ENCODE measurements at regions not wholly inside any gene's neighbourhood (a gene's known extent, or its start where the extent isn't known, plus 50 kb on each side); places are given as distances from the start of the nearest gene placed in this dataset.

DNA sequence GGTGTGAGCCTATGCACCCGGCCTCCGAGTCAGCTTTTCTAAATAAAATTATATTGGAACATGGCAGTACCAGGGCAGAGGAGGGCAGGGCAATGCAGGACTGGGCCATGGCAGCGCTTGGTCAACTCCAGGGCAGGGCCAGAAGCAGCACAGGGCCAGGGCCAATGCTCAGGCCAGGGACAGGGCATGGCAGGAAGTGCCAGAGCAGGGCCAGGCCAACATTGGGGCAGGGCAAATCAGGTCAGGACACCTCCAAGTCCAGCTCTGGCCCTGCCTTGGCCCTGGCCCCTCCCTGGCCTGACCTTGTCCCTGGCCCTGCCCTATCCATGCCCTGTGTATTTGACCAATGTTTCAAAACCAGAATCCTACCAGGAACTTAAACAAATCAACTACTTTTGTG is 156.1 kb downstream of the LIPI start:
- TF ChIP-seq, protein P1, sequence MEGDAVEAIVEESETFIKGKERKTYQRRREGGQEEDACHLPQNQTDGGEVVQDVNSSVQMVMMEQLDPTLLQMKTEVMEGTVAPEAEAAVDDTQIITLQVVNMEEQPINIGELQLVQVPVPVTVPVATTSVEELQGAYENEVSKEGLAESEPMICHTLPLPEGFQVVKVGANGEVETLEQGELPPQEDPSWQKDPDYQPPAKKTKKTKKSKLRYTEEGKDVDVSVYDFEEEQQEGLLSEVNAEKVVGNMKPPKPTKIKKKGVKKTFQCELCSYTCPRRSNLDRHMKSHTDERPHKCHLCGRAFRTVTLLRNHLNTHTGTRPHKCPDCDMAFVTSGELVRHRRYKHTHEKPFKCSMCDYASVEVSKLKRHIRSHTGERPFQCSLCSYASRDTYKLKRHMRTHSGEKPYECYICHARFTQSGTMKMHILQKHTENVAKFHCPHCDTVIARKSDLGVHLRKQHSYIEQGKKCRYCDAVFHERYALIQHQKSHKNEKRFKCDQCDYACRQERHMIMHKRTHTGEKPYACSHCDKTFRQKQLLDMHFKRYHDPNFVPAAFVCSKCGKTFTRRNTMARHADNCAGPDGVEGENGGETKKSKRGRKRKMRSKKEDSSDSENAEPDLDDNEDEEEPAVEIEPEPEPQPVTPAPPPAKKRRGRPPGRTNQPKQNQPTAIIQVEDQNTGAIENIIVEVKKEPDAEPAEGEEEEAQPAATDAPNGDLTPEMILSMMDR (IDR thresholded peaks at IDR 0.05) = no peak
- TF ChIP-seq EZH2 (IDR thresholded peaks at IDR 0.05) = no peak
- TF ChIP-seq EZH2phosphoT487 (IDR thresholded peaks at IDR 0.05) = no peak
- Histone ChIP-seq H3K4me1 (no peaks in the 10 kb centered on the region), H3K4me3 (no peak overlapping the region), H3K27me3 (no peaks in the 10 kb centered on the region), H3K9ac (no peak overlapping the region), H2AFZ (replicated peaks) (no peak overlapping the region), H3K27ac (no peak overlapping the region), H3F3A (ENCODE audit: low read depth) (no peaks in the 10 kb centered on the region), H3K9me3 (ENCODE audit: low read depth) (no peaks in the 10 kb centered on the region), H3K79me2 (ENCODE audit: low read depth) (peaks cover 75% of the 10 kb centered on the region), H4K20me1 (ENCODE audit: low read depth) (peaks cover 38% of the 10 kb centered on the region), H3K36me3 (no peaks in the 10 kb centered on the region), H3K4me2 (no peak overlapping the region)
- Mint-ChIP-seq H3K4me3 (no peak overlapping the region), H3K4me1 (no peaks in the 10 kb centered on the region), H3K27ac (no peak overlapping the region), H3K9me3 (peaks cover 58% of the 10 kb centered on the region), H3K36me3 (peaks cover 13% of the 10 kb centered on the region), H3K27me3 (ENCODE audit: insufficient read depth, low read depth) (peaks cover 8% of the 10 kb centered on the region)
- no peak for DNase-seq (ENCODE audit: low spot score)

DNA sequence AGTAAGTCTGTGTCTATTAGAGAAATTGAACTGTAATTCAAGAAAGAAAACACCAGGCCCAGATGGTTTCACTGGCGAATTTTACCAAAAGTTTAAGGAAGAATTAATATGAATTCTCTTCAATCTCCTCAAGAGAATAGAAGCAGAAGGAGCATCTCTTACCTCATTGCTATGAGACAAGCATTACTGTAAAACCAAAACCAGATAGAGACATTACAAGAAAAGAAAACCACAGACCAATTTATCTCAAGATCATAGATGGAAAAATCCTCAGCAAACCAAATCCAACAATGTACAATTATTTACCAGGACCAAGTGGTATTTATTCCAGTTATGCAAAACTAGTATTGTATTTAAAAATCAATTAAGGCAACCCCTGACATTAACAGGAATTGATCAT is 160.6 kb downstream of the LIPI start:
- Histone ChIP-seq H3K4me1 (no peaks in the 10 kb centered on the region), H3K9ac (no peak overlapping the region), H2AFZ (replicated peaks) (no peak overlapping the region), H3K9me3 (ENCODE audit: low read depth) (no peaks in the 10 kb centered on the region), H3K4me2 (no peak overlapping the region), H3F3A (ENCODE audit: low read depth) (no peaks in the 10 kb centered on the region), H4K20me1 (ENCODE audit: low read depth) (peaks cover 16% of the 10 kb centered on the region), H3K79me2 (ENCODE audit: low read depth) (peaks cover 92% of the 10 kb centered on the region), H3K27ac (no peak overlapping the region), H3K4me3 (no peak overlapping the region), H3K36me3 (peaks cover 5% of the 10 kb centered on the region), H3K27me3 (no peaks in the 10 kb centered on the region)
- Mint-ChIP-seq H3K4me3 (no peak overlapping the region), H3K4me1 (no peaks in the 10 kb centered on the region), H3K27me3 (ENCODE audit: insufficient read depth, low read depth) (peaks cover 3% of the 10 kb centered on the region), H3K27ac (no peak overlapping the region), H3K36me3 (peaks cover 22% of the 10 kb centered on the region), H3K9me3 (peaks cover 67% of the 10 kb centered on the region)
- no peak for DNase-seq (ENCODE audit: low spot score)
- TF ChIP-seq, protein P1 (IDR thresholded peaks at IDR 0.05) = no peak
- TF ChIP-seq EZH2phosphoT487 (IDR thresholded peaks at IDR 0.05) (no peak), EZH2 (IDR thresholded peaks at IDR 0.05) (no peak)

DNA sequence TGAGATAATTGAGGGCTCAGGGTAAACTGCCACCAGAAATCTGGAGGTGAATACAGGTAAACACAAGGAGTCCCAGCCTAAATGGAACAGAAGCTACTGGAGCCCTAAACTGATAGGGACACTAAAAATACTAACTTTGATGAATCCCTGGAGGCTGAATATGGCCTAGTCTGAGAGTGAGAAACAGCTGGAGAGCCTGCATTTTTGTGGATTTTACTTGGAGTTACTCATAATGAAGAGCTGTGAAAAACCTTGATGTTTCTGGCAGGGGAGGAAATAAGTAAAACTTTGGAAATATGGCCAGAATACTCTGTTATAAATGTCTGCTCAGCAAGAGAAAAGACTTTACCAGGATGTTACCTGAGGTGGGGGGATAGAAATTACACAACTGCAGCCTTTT is 164.4 kb downstream of the LIPI start:
- DNase-seq (ENCODE audit: low spot score) = no peak
- no peaks in the 10 kb centered on the region for H4K20me1 ChIP-seq (ENCODE audit: low read depth)
- no peak overlapping the region for H3K4me2 ChIP-seq
- H3K9me3 ChIP-seq (ENCODE audit: low read depth) = no peaks in the 10 kb centered on the region
- peaks cover 8% of the 10 kb centered on the region for H3K36me3 ChIP-seq
- Mint-ChIP-seq H3K4me1 (no peaks in the 10 kb centered on the region), H3K36me3 (peaks cover 26% of the 10 kb centered on the region), H3K27ac (no peak overlapping the region), H3K4me3 (no peak overlapping the region), H3K9me3 (peaks cover 66% of the 10 kb centered on the region), H3K27me3 (ENCODE audit: insufficient read depth, low read depth) (no peaks in the 10 kb centered on the region)
- no peak overlapping the region for H3K4me3 ChIP-seq
- H2AFZ ChIP-seq (replicated peaks) = no peak overlapping the region
- no peak overlapping the region for H3K27ac ChIP-seq
- peaks cover 85% of the 10 kb centered on the region for H3K79me2 ChIP-seq (ENCODE audit: low read depth)
- no peaks in the 10 kb centered on the region for H3K4me1 ChIP-seq
- H3F3A ChIP-seq (ENCODE audit: low read depth) = no peaks in the 10 kb centered on the region
- H3K27me3 ChIP-seq = no peaks in the 10 kb centered on the region
- no peak for TF ChIP-seq EZH2phosphoT487 (IDR thresholded peaks at IDR 0.05)
- no peak for TF ChIP-seq EZH2 (IDR thresholded peaks at IDR 0.05)
- TF ChIP-seq, protein P1 (IDR thresholded peaks at IDR 0.05) = no peak
- H3K9ac ChIP-seq = no peak overlapping the region

All from neural progenitor cell (in vitro differentiated cells).